ENCODE measurements at regions not wholly inside any gene's neighbourhood (a gene's known extent, or its start where the extent isn't known, plus 50 kb on each side); places are given as distances from the start of the nearest gene placed in this dataset.

- no peaks in the 10 kb centered on the region for H3K9me3 ChIP-seq (ENCODE audit: low read length)
- FAIRE-seq (peak; percentile 58), DNase-seq (ENCODE audit: low spot score) (peak; percentile 25), ATAC-seq (peak; percentile 53; the same call in 2 of the 3 replicates)
- H3K27me3 ChIP-seq (ENCODE audit: control insufficient read depth in 1 of 2, insufficient read depth in 2 of 2, low read length in 2 of 2) = no peaks in the 10 kb centered on the region
- no peak overlapping the region for H3K4me2 ChIP-seq (ENCODE audit: low read depth, low read length)
- intact Hi-C loops (cut with micrococcal nuclease; ENCODE audit: unreplicated experiment) = loop anchor here (1.0 to 10.0 kb wide), 3 partner anchors 182 to 248 kb away; no protein-coding TSS in a partner anchor
- no peak overlapping the region for H3K9ac ChIP-seq (ENCODE audit: insufficient read depth, low read depth, low read length)
- H3K79me2 ChIP-seq (ENCODE audit: insufficient read depth, low read length) = no peaks in the 10 kb centered on the region
- no TSS peak for BruUV-seq (replicated peaks)
- H3K36me3 ChIP-seq (replicated peaks in 1 of 2; ENCODE audit: control insufficient read depth in 1 of 2, insufficient read depth in 2 of 2, low read length in 2 of 2) = no peaks in the 10 kb centered on the region
- 0% methylated on average over 2 of the region's 2 CpGs for WGBS (ENCODE audit: low lambda C conversion rate)
- in situ Hi-C loops (cut with HindIII; ENCODE audit: extremely low pct_ligation_motif_present, low pct_unique_long_range_greater_than_20kb) = loop anchor here (5.0 kb wide), 1 partner anchor 241 kb away; no protein-coding TSS in a partner anchor
- H3K4me1 ChIP-seq (ENCODE audit: insufficient read depth, low read length) = no peaks in the 10 kb centered on the region
- ChIA-PET CTCF (ENCODE audit: low intra/inter-chr PET ratio, low total read pairs) (interaction anchor here (1.2 to 3.2 kb wide), 2 partner anchors 240 to 249 kb away, joined by 4 to 32 read pairs; no protein-coding TSS in a partner anchor), POLR2A (interaction anchor here (0.6 kb wide), 1 partner anchor 240 kb away, joined by 3 read pairs; no protein-coding TSS in a partner anchor)
- no peak overlapping the region for H2AFZ ChIP-seq (ENCODE audit: low read length)
- H3K4me3 ChIP-seq (replicated peaks in 1 of 3; ENCODE audit: insufficient read depth in 1 of 3, low read depth in 2 of 3, low read length in 3 of 3) = no peak overlapping the region
- H3K27ac ChIP-seq (ENCODE audit: extremely low read length, insufficient read depth, low read length) = no peak overlapping the region
- TF ChIP-seq, protein P1, sequence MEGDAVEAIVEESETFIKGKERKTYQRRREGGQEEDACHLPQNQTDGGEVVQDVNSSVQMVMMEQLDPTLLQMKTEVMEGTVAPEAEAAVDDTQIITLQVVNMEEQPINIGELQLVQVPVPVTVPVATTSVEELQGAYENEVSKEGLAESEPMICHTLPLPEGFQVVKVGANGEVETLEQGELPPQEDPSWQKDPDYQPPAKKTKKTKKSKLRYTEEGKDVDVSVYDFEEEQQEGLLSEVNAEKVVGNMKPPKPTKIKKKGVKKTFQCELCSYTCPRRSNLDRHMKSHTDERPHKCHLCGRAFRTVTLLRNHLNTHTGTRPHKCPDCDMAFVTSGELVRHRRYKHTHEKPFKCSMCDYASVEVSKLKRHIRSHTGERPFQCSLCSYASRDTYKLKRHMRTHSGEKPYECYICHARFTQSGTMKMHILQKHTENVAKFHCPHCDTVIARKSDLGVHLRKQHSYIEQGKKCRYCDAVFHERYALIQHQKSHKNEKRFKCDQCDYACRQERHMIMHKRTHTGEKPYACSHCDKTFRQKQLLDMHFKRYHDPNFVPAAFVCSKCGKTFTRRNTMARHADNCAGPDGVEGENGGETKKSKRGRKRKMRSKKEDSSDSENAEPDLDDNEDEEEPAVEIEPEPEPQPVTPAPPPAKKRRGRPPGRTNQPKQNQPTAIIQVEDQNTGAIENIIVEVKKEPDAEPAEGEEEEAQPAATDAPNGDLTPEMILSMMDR (CRISPR knock-in tag; IDR thresholded peaks at IDR 0.05) = peak; percentile 59
- TF ChIP-seq HMG20B (CRISPR knock-in tag; conservative IDR thresholded peaks at IDR 0.05) (no peak), SMC3 (IDR thresholded peaks at IDR 0.05; ENCODE audit: low read length) (peak; percentile 83), RAD21 (CRISPR knock-in tag; IDR thresholded peaks at IDR 0.05) (peak; percentile 70), BCL6 (CRISPR knock-in tag; IDR thresholded peaks at IDR 0.05) (peak; percentile 85), STAG1 (CRISPR knock-in tag; IDR thresholded peaks at IDR 0.05) (peak; percentile 74)
- TF ChIP-seq, protein P2, sequence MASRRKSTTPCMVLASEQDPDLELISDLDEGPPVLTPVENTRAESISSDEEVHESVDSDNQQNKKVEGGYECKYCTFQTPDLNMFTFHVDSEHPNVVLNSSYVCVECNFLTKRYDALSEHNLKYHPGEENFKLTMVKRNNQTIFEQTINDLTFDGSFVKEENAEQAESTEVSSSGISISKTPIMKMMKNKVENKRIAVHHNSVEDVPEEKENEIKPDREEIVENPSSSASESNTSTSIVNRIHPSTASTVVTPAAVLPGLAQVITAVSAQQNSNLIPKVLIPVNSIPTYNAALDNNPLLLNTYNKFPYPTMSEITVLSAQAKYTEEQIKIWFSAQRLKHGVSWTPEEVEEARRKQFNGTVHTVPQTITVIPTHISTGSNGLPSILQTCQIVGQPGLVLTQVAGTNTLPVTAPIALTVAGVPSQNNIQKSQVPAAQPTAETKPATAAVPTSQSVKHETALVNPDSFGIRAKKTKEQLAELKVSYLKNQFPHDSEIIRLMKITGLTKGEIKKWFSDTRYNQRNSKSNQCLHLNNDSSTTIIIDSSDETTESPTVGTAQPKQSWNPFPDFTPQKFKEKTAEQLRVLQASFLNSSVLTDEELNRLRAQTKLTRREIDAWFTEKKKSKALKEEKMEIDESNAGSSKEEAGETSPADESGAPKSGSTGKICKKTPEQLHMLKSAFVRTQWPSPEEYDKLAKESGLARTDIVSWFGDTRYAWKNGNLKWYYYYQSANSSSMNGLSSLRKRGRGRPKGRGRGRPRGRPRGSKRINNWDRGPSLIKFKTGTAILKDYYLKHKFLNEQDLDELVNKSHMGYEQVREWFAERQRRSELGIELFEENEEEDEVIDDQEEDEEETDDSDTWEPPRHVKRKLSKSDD (CRISPR knock-in tag; IDR thresholded peaks at IDR 0.05; ENCODE audit: low read depth) = no peak
- H4K20me1 ChIP-seq (ENCODE audit: insufficient read depth, low read length) = no peaks in the 10 kb centered on the region
Observed at GRCh38 chrX:37926700-37927099, 79.3 kb upstream of the DYNLT3 start.

All from HepG2 (cell line).